Neural cell (in vitro differentiated cells): ENCODE measurements at regions not wholly inside any gene's neighbourhood (a gene's known extent, or its start where the extent isn't known, plus 50 kb on each side); places are given as distances from the start of the nearest gene placed in this dataset.

ENCODE experiments used
- H2AFZ ChIP-seq: fragments of 200-600, 300-800 bp; sonication (generic), shearing (Covaris generic); 2 replicates; pipeline ENCODE4 v1.6.0; 2014; ENCODE audit warnings: low read depth, mild to moderate bottlenecking, antibody characterized with exemption, low read length, moderate library complexity
- H3F3A ChIP-seq: fragments of 200-600 bp; shearing (Covaris generic); 2 replicates; pipeline ENCODE4 v1.6.1; 2016; ENCODE audit warnings: mild to moderate bottlenecking, moderate library complexity, mixed read lengths, antibody characterized with exemption, low read length; ENCODE audit not compliant: insufficient read depth, poor library complexity, severe bottlenecking
- H3K27ac ChIP-seq: fragments of 200-600, 300-800 bp; sonication (generic), shearing (Covaris generic); 2 replicates; pipeline ENCODE4 v1.5.1; 2014; ENCODE audit warnings: mild to moderate bottlenecking, low read length, moderate library complexity
- H3K27me3 ChIP-seq: fragments of 300-800, 200-600 bp; sonication (generic), shearing (Covaris generic); 2 replicates; pipeline ENCODE4 v1.6.0; 2014; ENCODE audit warnings: mild to moderate bottlenecking, low read depth, low read length, moderate library complexity; ENCODE audit not compliant: insufficient read depth
- H3K36me3 ChIP-seq: fragments of 300-800, 200-600 bp; sonication (generic), shearing (Covaris generic); 2 replicates; pipeline ENCODE4 v1.5.1; 2014; ENCODE audit warnings: mild to moderate bottlenecking, antibody characterized with exemption, low read length, moderate library complexity; ENCODE audit not compliant: insufficient read depth
- H3K4me2 ChIP-seq: fragments of 300-800, 200-600 bp; sonication (generic), shearing (Covaris generic); 2 replicates; pipeline ENCODE4 v1.6.0; 2014; ENCODE audit warnings: mild to moderate bottlenecking, low read length
- H3K4me3 ChIP-seq: fragments of 300-800, 200-600 bp; sonication (generic), shearing (Covaris generic); 2 replicates; pipeline ENCODE4 v1.5.1; 2014; ENCODE audit warnings: mild to moderate bottlenecking, low read length, moderate library complexity
- H3K79me2 ChIP-seq: fragments of 200-600 bp; shearing (Covaris generic); replicated peaks from 2 replicates; pipeline ENCODE4 v1.6.0; 2014; ENCODE audit warnings: mild to moderate bottlenecking, low read length, moderate library complexity; ENCODE audit not compliant: insufficient read depth
- H3K9ac ChIP-seq: fragments of 300-800, 200-600 bp; sonication (generic), shearing (Covaris generic); 2 replicates; pipeline ENCODE4 v1.6.1; 2016; ENCODE audit warnings: mild to moderate bottlenecking, low read length, mixed read lengths
- H3K9me2 ChIP-seq: fragments of 200-600 bp; shearing (Covaris generic); 2 replicates; pipeline ENCODE4 v1.6.1; 2016; ENCODE audit warnings: mild to moderate bottlenecking, low read length, mixed read lengths; ENCODE audit not compliant: insufficient read depth
- H3K9me3 ChIP-seq: fragments of 200-600, 300-800 bp; sonication (generic), shearing (Covaris generic); 2 replicates; pipeline ENCODE4 v1.6.1; 2016; ENCODE audit warnings: mild to moderate bottlenecking, mixed run types, low read length, moderate library complexity, mixed read lengths
- H4K20me1 ChIP-seq: fragments of 200-600 bp; shearing (Covaris generic); 2 replicates; pipeline ENCODE4 v1.6.1; 2016; ENCODE audit warnings: mild to moderate bottlenecking, mixed run types; ENCODE audit not compliant: insufficient read depth
- CTCF ChIP-seq: fragments of 450-650 bp; IDR thresholded peaks from 2 replicates; pipeline ENCODE4 v1.5.1; 2014; ENCODE audit warnings: antibody characterized with exemption, mild to moderate bottlenecking, moderate library complexity; ENCODE audit not compliant: poor library complexity, severe bottlenecking
- EP300 ChIP-seq: fragments of 450-650 bp; conservative IDR thresholded peaks from 2 replicates; pipeline ENCODE4 v1.6.1; 2014; ENCODE audit warnings: antibody characterized with exemption, mild to moderate bottlenecking, moderate library complexity; ENCODE audit not compliant: poor library complexity, severe bottlenecking
- EZH2 ChIP-seq: fragments of 200-600, 300-800 bp; shearing (Covaris generic), sonication (generic); IDR thresholded peaks from 2 replicates; pipeline ENCODE4 v1.6.1; 2014; ENCODE audit warnings: antibody characterized with exemption, low read length, borderline replicate concordance, mild to moderate bottlenecking; ENCODE audit not compliant: insufficient read depth, poor library complexity, severe bottlenecking
- MXI1 ChIP-seq: fragments of 450-650 bp; conservative IDR thresholded peaks from 2 replicates; pipeline ENCODE4 v1.6.1; 2014; ENCODE audit warnings: antibody characterized with exemption, mild to moderate bottlenecking; ENCODE audit not compliant: poor library complexity, severe bottlenecking
- POLR2AphosphoS5 ChIP-seq: IDR thresholded peaks from 2 replicates; pipeline ENCODE4 v1.6.1; 2012
- RAD21 ChIP-seq: fragments of 450-650 bp; conservative IDR thresholded peaks from 2 replicates; pipeline ENCODE4 v1.6.1; 2014; ENCODE audit warnings: antibody characterized with exemption, mild to moderate bottlenecking, moderate library complexity
- REST ChIP-seq: IDR thresholded peaks from 2 replicates; pipeline ENCODE4 v1.6.1; 2012; ENCODE audit warnings: borderline replicate concordance
- SMC3 ChIP-seq: fragments of 450-650 bp; conservative IDR thresholded peaks from 2 replicates; pipeline ENCODE4 v1.6.1; 2014; ENCODE audit warnings: antibody characterized with exemption, mild to moderate bottlenecking, moderate library complexity; ENCODE audit not compliant: poor library complexity
- TAF1 ChIP-seq: IDR thresholded peaks from 2 replicates; pipeline ENCODE4 v1.6.1; 2012; ENCODE audit warnings: low read depth

GRCh38 chr10:44809647-44810046 is 101.5 kb upstream of the TMEM72 start:
- H3K36me3 ChIP-seq = no peaks in the 10 kb centered on the region
- H2AFZ ChIP-seq = no peak overlapping the region
- no peaks in the 10 kb centered on the region for H3K79me2 ChIP-seq
- no peaks in the 10 kb centered on the region for H3F3A ChIP-seq
- H3K4me2 ChIP-seq = no peak overlapping the region
- TF ChIP-seq TAF1 = no peak
- TF ChIP-seq EZH2 = no peak
- TF ChIP-seq SMC3 = no peak
- TF ChIP-seq RAD21 = no peak
- no peak for TF ChIP-seq MXI1
- no peak for TF ChIP-seq CTCF
- TF ChIP-seq EP300 = no peak
- TF ChIP-seq REST = no peak
- no peak for TF ChIP-seq POLR2AphosphoS5
- H3K27me3 ChIP-seq = no peaks in the 10 kb centered on the region
- no peaks in the 10 kb centered on the region for H3K9me2 ChIP-seq
- no peak overlapping the region for H3K9ac ChIP-seq
- H3K4me3 ChIP-seq = no peak overlapping the region
- no peak overlapping the region for H3K27ac ChIP-seq
- H3K9me3 ChIP-seq = no peaks in the 10 kb centered on the region
- H4K20me1 ChIP-seq = no peaks in the 10 kb centered on the region

GRCh38 chr10:44811072-44811471 is 100.1 kb upstream of the TMEM72 start:
- Histone ChIP-seq H3K36me3 (no peaks in the 10 kb centered on the region), H3K27me3 (no peaks in the 10 kb centered on the region), H3K4me3 (no peak overlapping the region), H3K27ac (no peak overlapping the region), H2AFZ (no peak overlapping the region), H3K79me2 (no peaks in the 10 kb centered on the region), H3K9me3 (no peaks in the 10 kb centered on the region), H3K9ac (no peak overlapping the region), H3F3A (no peaks in the 10 kb centered on the region), H3K4me2 (no peak overlapping the region), H4K20me1 (no peaks in the 10 kb centered on the region), H3K9me2 (no peaks in the 10 kb centered on the region)
- TF ChIP-seq REST (no peak), EP300 (no peak), TAF1 (no peak), MXI1 (no peak), RAD21 (no peak), CTCF (no peak)
